GM18909 (cell line): ENCODE measurements at regions not wholly inside any gene's neighbourhood (a gene's known extent, or its start where the extent isn't known, plus 50 kb on each side); places are given as distances from the start of the nearest gene placed in this dataset.
"Not testable (repeated sequence)": the region's sequence is repeated elsewhere in the genome, so short reads cannot be mapped to it uniquely, and the experiment has no call there.

ENCODE experiments used
- ATAC-seq: cut with Tn5 transposase; IDR thresholded peaks from one replicate; pipeline ENCODE4 v1.9.1; 2021; ENCODE audit warnings: mild to moderate bottlenecking; ENCODE audit not compliant: unreplicated experiment, poor library complexity

DNA sequence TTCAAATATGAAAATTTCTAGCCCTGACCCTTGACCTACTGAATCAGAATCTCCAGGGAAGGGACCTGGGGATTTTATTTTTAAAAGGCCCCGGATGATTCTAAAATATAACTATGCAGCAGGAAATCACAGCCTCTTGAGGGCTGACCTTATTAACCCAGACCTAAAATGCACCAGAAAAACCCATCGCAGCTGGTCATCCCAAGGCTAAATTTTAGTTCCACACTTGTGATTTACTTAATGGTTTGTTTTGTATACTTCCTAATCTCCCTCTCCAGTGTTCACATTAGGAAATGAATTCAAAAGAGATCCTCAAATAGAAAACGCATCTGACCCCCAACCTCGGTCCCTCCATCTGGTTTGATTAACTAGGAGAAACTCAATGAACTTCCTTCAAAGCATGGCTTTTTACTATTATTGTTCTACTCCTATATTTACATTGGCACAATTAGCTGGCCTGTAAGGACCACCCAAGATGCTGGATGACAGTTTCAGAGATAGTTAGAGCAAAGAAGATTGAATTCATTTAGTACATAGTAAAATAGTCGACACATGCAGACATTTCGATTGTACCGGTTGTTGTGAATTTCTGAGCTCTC lies 147.8 kb upstream of the MED14 start:
- no peak for ATAC-seq

DNA sequence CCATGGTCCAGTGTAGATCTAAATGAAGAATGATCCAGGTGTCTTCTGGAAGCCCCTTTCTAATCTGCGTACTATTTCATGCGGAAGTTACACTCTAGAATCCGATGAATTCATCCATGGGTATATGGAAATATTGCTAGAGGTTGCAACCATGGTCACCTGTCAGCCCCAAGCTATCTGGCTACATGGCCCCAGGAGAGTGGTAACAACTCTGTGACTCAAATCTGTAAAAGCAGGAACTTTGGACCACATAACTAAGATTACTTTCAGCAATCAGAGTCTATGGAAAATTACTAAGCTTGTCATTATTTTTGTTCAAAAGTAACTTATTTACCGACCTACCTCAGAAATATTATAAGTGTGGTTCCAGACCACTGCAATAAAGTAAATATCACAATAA lies 150.6 kb upstream of the MED14 start:
- no peak for ATAC-seq

- no peak for ATAC-seq
These were observed 152.1 kb upstream of the MED14 start for GRCh38 chrX:40887476-40887875.

- ATAC-seq: no peak
These were observed 156.5 kb upstream of the MED14 start for GRCh38 chrX:40891798-40892197.

GRCh38 chrX:40893251-40893910 lies 158.0 kb upstream of the MED14 start:
- no peak for ATAC-seq

DNA sequence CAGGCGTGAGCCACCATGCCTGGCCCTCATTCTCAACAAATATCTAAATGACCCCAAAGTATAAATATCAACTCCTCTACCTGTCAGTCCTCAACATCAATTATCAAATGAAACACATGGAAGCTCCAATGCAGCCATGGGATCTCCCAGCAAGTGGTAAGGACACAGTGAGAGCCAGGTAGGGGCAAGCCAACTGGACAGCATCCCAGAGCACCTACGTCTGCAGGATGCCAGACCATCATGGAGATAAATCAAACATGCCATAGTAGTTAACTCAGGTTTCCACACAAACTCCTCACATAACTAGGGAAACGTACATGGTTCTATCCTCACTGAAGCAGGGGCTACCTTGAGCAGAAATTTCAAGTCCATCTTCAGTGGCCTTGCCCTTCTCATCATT lies 159.9 kb upstream of the MED14 start:
- ATAC-seq: no peak

GRCh38 chrX:40897718-40898270 lies 162.5 kb upstream of the MED14 start:
- no peak for ATAC-seq

- ATAC-seq: not testable (repeated sequence)
These were observed 169.4 kb upstream of the MED14 start for GRCh38 chrX:40904739-40905138.

DNA sequence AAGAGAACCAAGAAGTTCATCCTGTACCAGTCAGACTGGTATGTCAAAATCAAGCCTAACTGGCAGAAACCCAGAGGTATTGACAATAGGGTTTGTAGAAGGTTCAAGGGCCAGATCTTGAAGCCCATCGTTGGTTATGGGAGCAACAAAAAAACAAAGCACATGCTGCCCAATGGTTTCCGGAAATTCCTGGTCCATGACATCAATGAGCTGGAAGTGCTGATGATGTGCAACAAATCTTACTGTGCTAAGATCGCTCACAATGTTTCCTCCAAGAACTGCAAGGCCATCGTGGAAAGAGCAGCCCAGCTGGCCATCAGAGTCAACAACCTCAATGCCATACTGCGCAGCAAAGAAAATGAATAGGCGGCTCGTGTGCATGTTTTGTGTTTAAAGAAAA lies 172.7 kb upstream of the MED14 start:
- ATAC-seq: no peak

DNA sequence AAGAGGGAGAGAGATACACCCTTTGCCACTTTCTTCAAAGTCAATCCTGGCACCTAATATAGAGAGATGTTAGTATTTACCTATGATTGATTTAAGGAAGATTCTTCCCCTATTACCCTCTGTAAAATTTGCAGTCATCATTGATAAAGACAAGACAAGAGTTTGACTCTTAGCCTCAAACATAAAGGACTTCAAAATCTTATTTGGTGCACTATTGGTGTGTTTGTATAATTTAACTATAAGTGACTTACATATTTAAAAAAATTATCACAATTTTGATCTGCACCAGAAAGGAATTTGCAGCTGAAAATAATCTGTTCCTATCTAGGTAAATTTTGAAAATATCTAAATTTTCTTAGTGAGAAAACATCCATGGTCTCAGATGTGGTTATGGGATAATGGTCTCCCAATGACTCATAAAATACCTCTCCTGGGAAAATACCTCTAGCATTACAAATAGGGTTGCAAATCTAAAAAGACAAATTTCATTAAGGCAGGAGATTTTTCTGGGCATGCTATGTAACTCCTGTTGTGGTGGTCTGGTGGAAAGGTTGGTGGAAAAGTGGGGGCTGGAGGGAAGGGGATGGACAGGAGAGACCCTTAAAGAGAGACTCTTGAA lies 173.6 kb upstream of the MED14 start:
- no peak for ATAC-seq

GRCh38 chrX:40912166-40912565 lies 173.1 kb upstream of the USP9X start:
- no peak for ATAC-seq

DNA sequence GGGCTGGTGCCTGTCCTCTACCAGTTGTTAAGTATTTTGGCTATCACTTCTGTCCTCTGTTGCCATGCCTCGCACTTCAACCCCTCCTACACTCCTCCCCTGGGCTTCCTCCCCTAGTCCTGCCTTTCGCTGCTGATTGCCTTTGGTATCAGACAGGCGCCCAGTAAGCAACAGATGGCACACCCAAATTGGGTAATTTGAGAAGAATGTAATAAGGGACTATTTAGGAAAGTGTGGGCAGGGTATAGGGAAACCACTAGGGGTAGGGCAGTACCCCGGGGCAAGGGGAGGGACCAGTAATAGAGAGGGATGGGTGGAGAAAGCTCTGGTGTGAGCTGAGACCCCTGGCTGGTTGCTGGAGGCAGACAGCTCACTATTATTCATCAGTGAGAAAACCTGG lies 172.7 kb upstream of the USP9X start:
- no peak for ATAC-seq

DNA sequence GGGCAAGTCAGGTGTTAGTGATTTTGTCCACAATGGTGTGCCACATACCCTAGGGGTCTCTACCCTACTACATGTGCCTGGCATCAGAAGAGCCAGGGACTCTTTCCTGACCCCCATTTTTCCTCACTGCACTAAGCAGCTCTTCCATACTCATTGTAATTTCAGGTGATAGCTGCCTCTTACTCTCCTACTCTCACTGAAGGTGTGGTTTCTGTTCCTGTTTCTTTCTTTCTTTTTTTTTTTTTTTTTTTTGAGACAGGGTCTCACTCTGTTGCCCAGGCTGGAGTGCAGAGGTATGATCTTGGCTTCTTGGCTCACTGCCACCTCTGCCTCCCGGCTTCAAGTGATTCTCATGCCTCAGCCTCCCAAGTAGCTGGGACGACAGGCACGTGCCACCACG lies 164.9 kb upstream of the USP9X start:
- ATAC-seq: no peak

GRCh38 chrX:40922307-40922706 lies 162.9 kb upstream of the USP9X start:
- no peak for ATAC-seq

GRCh38 chrX:40926739-40927427 lies 158.4 kb upstream of the USP9X start:
- ATAC-seq: not testable (repeated sequence)

GRCh38 chrX:40928076-40928475 lies 157.2 kb upstream of the USP9X start:
- no peak for ATAC-seq

- ATAC-seq: no peak
These were observed 153.3 kb upstream of the USP9X start for GRCh38 chrX:40931921-40932320.

DNA sequence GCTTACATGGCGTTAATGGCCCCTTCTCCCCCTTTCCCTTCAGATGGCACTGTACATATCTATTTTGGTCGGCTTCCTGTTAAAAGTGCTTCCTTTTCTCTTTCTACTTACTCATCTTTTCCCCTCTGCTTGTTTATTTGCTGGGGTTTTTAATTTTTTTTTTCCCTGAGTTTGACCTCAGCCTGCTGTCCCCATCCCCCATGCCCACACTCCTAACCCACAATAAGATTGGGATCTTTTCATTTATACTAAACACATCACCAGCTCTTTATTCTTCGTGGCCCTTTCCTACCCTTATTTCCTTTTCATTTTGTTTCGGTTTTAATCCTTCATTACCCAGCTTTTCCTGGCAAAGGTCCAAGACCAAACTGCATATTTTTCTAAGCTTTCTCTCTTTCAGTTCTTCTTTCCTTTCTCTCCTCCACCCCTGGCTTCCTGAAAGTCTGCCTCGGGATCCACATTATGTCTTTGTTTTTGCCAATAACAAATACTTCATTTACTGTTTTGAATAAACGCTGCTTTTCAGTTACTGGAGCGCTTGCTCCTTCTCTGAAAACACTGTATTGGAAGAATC lies 152.0 kb upstream of the USP9X start:
- no peak for ATAC-seq

- ATAC-seq: no peak
These were observed 151.4 kb upstream of the USP9X start for GRCh38 chrX:40933706-40934425.

DNA sequence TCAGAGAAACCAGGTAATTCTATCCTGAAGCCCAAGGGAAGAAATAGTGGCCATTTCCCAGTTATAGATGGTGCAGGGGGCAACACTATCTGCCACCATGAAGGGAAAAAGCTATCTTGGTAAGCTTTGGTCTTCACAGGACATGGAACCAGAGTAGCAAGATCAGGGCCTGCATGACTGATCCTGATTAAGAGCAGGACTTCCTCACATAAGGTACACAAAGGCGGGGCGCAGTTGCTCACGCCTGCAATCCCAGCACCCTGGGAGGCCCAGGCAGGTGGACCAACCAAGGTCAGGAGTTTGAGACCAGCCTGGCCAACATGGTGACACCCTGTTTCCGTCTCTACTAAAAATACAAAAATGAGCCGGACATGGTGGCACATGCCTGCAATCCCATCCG lies 148.4 kb upstream of the USP9X start:
- ATAC-seq: no peak
